ENCODE measurements at regions not wholly inside any gene's neighbourhood (a gene's known extent, or its start where the extent isn't known, plus 50 kb on each side); places are given as distances from the start of the nearest gene placed in this dataset.

GRCh38 chr3:22364851-22365250, 613.8 kb upstream of the ZNF385D start:
- no peaks in the 10 kb centered on the region for H3K9me3 ChIP-seq
- H3K4me3 ChIP-seq: no peak overlapping the region
- no peak for ATAC-seq
- no peak for TF ChIP-seq CTCF (IDR thresholded peaks at IDR 0.05)
- intact Hi-C loops (cut with DNase I, micrococcal nuclease): no loop called here
- DNase-seq: no peak
- H3K36me3 ChIP-seq (ENCODE audit: low read depth): no peaks in the 10 kb centered on the region
- H3K4me1 ChIP-seq (ENCODE audit: low read depth): no peaks in the 10 kb centered on the region

GRCh38 chr3:22366781-22367180, 615.8 kb upstream of the ZNF385D start:
- Histone ChIP-seq H3K9me3 (no peaks in the 10 kb centered on the region), H3K4me3 (no peak overlapping the region), H3K36me3 (ENCODE audit: low read depth) (no peaks in the 10 kb centered on the region), H3K4me1 (ENCODE audit: low read depth) (no peaks in the 10 kb centered on the region)
- ATAC-seq (no peak), DNase-seq (no peak)
- intact Hi-C loops (cut with DNase I, micrococcal nuclease): no loop called here
- TF ChIP-seq CTCF (IDR thresholded peaks at IDR 0.05): no peak

- no peak for DNase-seq
- no peak overlapping the region for H3K4me3 ChIP-seq
- ATAC-seq: no peak
- no peaks in the 10 kb centered on the region for H3K36me3 ChIP-seq (ENCODE audit: low read depth)
- no peaks in the 10 kb centered on the region for H3K4me1 ChIP-seq (ENCODE audit: low read depth)
- no peak for TF ChIP-seq CTCF (IDR thresholded peaks at IDR 0.05)
- H3K9me3 ChIP-seq: no peaks in the 10 kb centered on the region
- intact Hi-C loops (cut with DNase I, micrococcal nuclease): no loop called here
Observed at GRCh38 chr3:22371036-22371435, 620.0 kb upstream of the ZNF385D start.

- Histone ChIP-seq H3K4me1 (ENCODE audit: low read depth) (no peaks in the 10 kb centered on the region), H3K9me3 (no peaks in the 10 kb centered on the region), H3K4me3 (no peak overlapping the region), H3K36me3 (ENCODE audit: low read depth) (no peaks in the 10 kb centered on the region)
- TF ChIP-seq CTCF (IDR thresholded peaks at IDR 0.05): no peak
- intact Hi-C loops (cut with DNase I, micrococcal nuclease): no loop called here
- DNase-seq (no peak), ATAC-seq (no peak)
Observed at GRCh38 chr3:22371607-22372291, 620.7 kb upstream of the ZNF385D start.

GRCh38 chr3:22372292-22373062, 621.5 kb upstream of the ZNF385D start:
- Histone ChIP-seq H3K4me3 (no peak overlapping the region), H3K36me3 (ENCODE audit: low read depth) (no peaks in the 10 kb centered on the region), H3K9me3 (no peaks in the 10 kb centered on the region), H3K4me1 (ENCODE audit: low read depth) (no peaks in the 10 kb centered on the region)
- DNase-seq: peak in 2 of 3 donors; percentile 18 to 37
- intact Hi-C loops (cut with DNase I, micrococcal nuclease): no loop called here
- no peak for TF ChIP-seq CTCF (IDR thresholded peaks at IDR 0.05)
- ATAC-seq: no peak

All from mucosa of descending colon (tissue), 3 donors.